GM19023 (cell line): ENCODE measurements at regions not wholly inside any gene's neighbourhood (a gene's known extent, or its start where the extent isn't known, plus 50 kb on each side); places are given as distances from the start of the nearest gene placed in this dataset.
"Not testable (repeated sequence)": the region's sequence is repeated elsewhere in the genome, so short reads cannot be mapped to it uniquely, and the experiment has no call there.

Source experiments
- ATAC-seq: cut with Tn5 transposase; IDR thresholded peaks from one replicate; pipeline ENCODE4 v1.9.1; 2021; ENCODE audit warnings: mild to moderate bottlenecking, moderate library complexity; ENCODE audit not compliant: unreplicated experiment

GRCh38 chr6:12603673-12604049 is 112.9 kb upstream of the PHACTR1 start:
- no peak for ATAC-seq

GRCh38 chr6:12605888-12606345 is 110.7 kb upstream of the PHACTR1 start:
- ATAC-seq, result peak; percentile 52

GRCh38 chr6:12606616-12607015 is 110.0 kb upstream of the PHACTR1 start:
- ATAC-seq, result no peak

- peak; percentile 58 for ATAC-seq
Measured at GRCh38 chr6:12608016-12608860, 108.3 kb upstream of the PHACTR1 start.

- ATAC-seq, result peak; percentile 25
Measured at GRCh38 chr6:12608874-12609273, 107.7 kb upstream of the PHACTR1 start.

- no peak for ATAC-seq
Measured at GRCh38 chr6:12609751-12610150, 106.8 kb upstream of the PHACTR1 start.

GRCh38 chr6:12610862-12611261 is 105.7 kb upstream of the PHACTR1 start:
- no peak for ATAC-seq

- no peak for ATAC-seq
Measured at GRCh38 chr6:12613811-12614210, 102.8 kb upstream of the PHACTR1 start.

- ATAC-seq, result no peak
Measured at GRCh38 chr6:12614456-12614855, 102.1 kb upstream of the PHACTR1 start.

GRCh38 chr6:12618296-12618695 is 98.3 kb upstream of the PHACTR1 start:
- ATAC-seq, result no peak

- no peak for ATAC-seq
Measured at GRCh38 chr6:12621754-12622153, 94.8 kb upstream of the PHACTR1 start.

- no peak for ATAC-seq
Measured at GRCh38 chr6:12622566-12622965, 94.0 kb upstream of the PHACTR1 start.

GRCh38 chr6:12624142-12624837 is 92.3 kb upstream of the PHACTR1 start:
- ATAC-seq, result no peak

- ATAC-seq, result no peak
Measured at GRCh38 chr6:12627053-12627452, 89.5 kb upstream of the PHACTR1 start.

- no peak for ATAC-seq
Measured at GRCh38 chr6:12628327-12628726, 88.2 kb upstream of the PHACTR1 start.

- not testable (repeated sequence) for ATAC-seq
Measured at GRCh38 chr6:12633746-12634145, 82.8 kb upstream of the PHACTR1 start.

- ATAC-seq, result no peak
Measured at GRCh38 chr6:12635375-12635774, 81.2 kb upstream of the PHACTR1 start.

- no peak for ATAC-seq
Measured at GRCh38 chr6:12635813-12636212, 80.8 kb upstream of the PHACTR1 start.

GRCh38 chr6:12636336-12636735 is 80.2 kb upstream of the PHACTR1 start:
- no peak for ATAC-seq

GRCh38 chr6:12637960-12638641 is 78.5 kb upstream of the PHACTR1 start:
- peak; percentile 66 for ATAC-seq

GRCh38 chr6:12640438-12640837 is 76.1 kb upstream of the PHACTR1 start:
- no peak for ATAC-seq

- ATAC-seq, result not testable (repeated sequence)
Measured at GRCh38 chr6:12641785-12642184, 74.8 kb upstream of the PHACTR1 start.
